HG03558 (cell line): ENCODE measurements at regions not wholly inside any gene's neighbourhood (a gene's known extent, or its start where the extent isn't known, plus 50 kb on each side); places are given as distances from the start of the nearest gene placed in this dataset.

Experiments
- ATAC-seq: cut with Tn5 transposase; IDR thresholded peaks from one replicate; pipeline ENCODE4 v1.9.1; 2021; ENCODE audit warnings: moderate number of reproducible peaks; ENCODE audit not compliant: unreplicated experiment; ENCODE audit errors: extremely low read depth

GRCh38 chr1:208506812-208507211 is 262.6 kb upstream of the PLXNA2 start:
- no peak for ATAC-seq

- ATAC-seq = no peak
Measured at GRCh38 chr1:208509072-208509471, 264.9 kb upstream of the PLXNA2 start.

GRCh38 chr1:208510192-208510952 is 266.2 kb upstream of the PLXNA2 start:
- ATAC-seq = no peak

GRCh38 chr1:208511242-208511860 is 267.2 kb upstream of the PLXNA2 start:
- no peak for ATAC-seq

GRCh38 chr1:208513799-208514198 is 269.6 kb upstream of the PLXNA2 start:
- ATAC-seq = no peak

- no peak for ATAC-seq
Measured at GRCh38 chr1:208515129-208515528, 270.9 kb upstream of the PLXNA2 start.

GRCh38 chr1:208516780-208517179 is 272.6 kb upstream of the PLXNA2 start:
- ATAC-seq = no peak

- no peak for ATAC-seq
Measured at GRCh38 chr1:208520438-208521099, 276.4 kb upstream of the PLXNA2 start.

- no peak for ATAC-seq
Measured at GRCh38 chr1:208521534-208521933, 277.4 kb upstream of the PLXNA2 start.

- no peak for ATAC-seq
Measured at GRCh38 chr1:208523007-208523406, 278.8 kb upstream of the PLXNA2 start.

- no peak for ATAC-seq
Measured at GRCh38 chr1:208524376-208524775, 280.2 kb upstream of the PLXNA2 start.

GRCh38 chr1:208524925-208525324 is 280.7 kb upstream of the PLXNA2 start:
- no peak for ATAC-seq

GRCh38 chr1:208525417-208525816 is 281.2 kb upstream of the PLXNA2 start:
- no peak for ATAC-seq

- no peak for ATAC-seq
Measured at GRCh38 chr1:208526613-208527125, 282.5 kb upstream of the PLXNA2 start.

GRCh38 chr1:208527156-208527555 is 283.0 kb upstream of the PLXNA2 start:
- ATAC-seq = no peak

- ATAC-seq = no peak
Measured at GRCh38 chr1:208528578-208529240, 284.5 kb upstream of the PLXNA2 start.

- no peak for ATAC-seq
Measured at GRCh38 chr1:208531003-208531750, 287.0 kb upstream of the PLXNA2 start.

GRCh38 chr1:208533746-208534598 is 289.8 kb upstream of the PLXNA2 start:
- no peak for ATAC-seq

- ATAC-seq = no peak
Measured at GRCh38 chr1:208534599-208534897, 290.4 kb upstream of the PLXNA2 start.
